ENCODE measurements at regions not wholly inside any gene's neighbourhood (a gene's known extent, or its start where the extent isn't known, plus 50 kb on each side); places are given as distances from the start of the nearest gene placed in this dataset.
A peak's percentile ranks its signal among the peaks of the same experiment; 100 is the strongest.

- no peak for DNase-seq
Observed at GRCh38 chr2:200725596-200725995, 86.1 kb upstream of the BZW1 start.

GRCh38 chr2:200728630-200729029 is 83.1 kb upstream of the BZW1 start:
- DNase-seq, result no peak

DNA sequence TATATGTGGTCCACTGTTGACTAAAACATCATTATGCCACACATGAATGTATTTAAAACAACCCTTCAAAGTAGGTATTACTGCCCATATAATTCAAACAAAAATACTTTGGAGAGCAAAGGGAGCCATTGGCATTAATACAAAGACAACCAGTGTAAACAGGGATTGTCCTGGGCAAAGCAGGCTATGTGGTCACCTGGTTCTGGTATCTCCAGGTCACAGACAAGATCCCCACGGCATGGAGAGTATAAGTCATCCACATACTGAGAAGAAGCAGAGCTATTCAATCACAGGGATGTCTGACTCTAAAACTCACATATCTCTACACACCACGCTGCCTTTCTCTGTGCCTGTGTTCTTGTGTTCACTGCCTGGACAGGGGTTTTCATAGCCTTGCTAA is 81.4 kb upstream of the BZW1 start:
- no peak for DNase-seq

DNA sequence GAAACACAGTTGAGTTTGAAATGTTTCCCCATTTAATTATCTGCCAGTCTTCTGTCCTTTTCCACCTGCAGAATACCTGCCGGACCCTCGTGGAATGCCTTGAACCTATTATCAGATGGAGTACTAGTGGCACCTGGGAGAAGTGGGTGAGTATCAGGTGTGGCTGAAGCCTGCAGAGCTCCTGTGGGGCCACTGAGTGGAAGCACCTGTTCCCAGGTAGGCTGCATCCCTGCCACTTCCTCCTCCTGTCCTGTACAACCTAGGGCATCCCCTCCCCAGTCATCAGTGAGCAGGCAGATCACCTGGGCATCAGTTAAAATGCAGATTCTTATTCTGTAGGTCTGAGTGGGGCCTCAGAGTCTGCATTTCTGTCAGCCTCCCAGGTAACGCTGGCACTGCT is 80.8 kb upstream of the BZW1 start:
- no peak for DNase-seq

GRCh38 chr2:200732866-200733265 is 78.8 kb upstream of the BZW1 start:
- DNase-seq, result no peak

DNA sequence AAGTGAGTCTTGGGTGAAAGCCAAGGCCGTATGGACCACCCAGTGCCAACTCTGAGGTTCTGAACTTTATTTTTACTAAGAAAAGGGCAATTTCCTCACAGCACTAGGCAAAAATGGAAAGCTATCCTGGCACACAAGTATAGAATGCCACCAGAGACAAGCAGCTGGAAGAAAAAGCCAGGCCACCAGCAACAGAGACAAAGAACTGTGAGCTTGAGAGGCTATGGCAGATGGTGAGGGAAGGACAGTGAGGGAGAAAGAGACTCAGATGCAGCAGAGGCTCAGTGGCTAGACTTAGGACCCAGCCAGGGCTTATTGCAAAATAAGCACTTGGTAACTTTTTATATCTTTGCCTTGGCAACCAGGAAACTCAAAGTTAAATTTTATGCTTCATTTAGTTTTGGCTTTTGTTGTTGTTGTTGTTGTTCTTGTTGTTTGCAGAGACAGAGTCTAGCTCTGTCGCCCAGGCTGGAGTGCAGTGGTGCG is 78.0 kb upstream of the BZW1 start:
- no peak for DNase-seq

- DNase-seq, result no peak
Observed at GRCh38 chr2:200735061-200735460, 76.6 kb upstream of the BZW1 start.

DNA sequence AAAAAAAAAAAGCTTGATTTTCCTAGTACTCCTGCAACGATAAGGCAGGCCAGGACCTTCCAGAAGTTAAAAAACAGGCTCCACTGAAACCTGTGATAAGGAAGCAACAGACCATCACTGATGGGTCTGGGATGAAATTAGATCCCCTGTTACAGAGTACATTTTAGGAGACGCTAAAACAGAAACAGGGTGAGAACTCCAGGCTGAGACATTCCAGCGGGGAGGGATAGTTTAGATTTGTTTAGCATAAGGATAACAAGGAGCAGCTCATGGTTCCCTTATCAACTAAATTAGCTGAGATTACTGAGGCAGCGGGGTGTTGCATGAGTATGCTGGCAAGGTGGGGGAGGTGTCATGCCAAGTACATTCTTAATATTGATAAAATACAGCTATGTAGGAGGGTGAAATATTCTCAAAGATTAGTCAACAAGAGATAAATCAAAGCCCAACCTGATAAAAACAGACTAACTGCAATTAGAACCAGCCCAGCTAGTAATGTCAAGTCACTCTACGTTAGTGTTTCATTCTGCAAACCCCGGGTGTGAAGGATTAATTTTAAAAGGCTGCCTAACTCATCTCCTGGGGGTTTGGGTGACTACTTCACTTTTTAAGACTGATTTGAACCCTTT is 75.0 kb upstream of the BZW1 start:
- DNase-seq, result no peak

GRCh38 chr2:200737585-200737984 is 74.1 kb upstream of the BZW1 start:
- DNase-seq, result no peak

GRCh38 chr2:200738590-200738989 is 73.1 kb upstream of the BZW1 start:
- DNase-seq, result no peak

DNA sequence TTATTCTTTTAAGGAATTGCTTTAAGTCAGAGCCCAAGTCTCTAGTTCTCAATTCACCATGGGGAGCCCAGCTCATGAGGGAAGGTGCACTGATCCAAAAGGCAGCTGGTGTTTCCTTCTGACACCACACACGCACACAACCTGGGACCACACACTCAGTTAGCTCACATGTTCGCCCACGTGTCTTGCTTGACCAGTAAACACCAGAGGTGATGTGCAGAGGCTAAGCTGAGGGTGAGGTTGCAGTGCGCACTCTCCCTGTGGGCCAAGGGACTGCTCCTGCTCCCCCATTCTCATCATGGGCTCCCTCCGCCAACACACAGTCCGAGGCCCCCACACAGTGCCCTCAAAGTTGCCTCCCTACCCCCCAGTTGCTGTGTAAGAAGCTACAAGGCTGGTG is 70.8 kb upstream of the BZW1 start:
- no peak for DNase-seq

- no peak for DNase-seq
Observed at GRCh38 chr2:200741468-200742202, 70.1 kb upstream of the BZW1 start.

DNA sequence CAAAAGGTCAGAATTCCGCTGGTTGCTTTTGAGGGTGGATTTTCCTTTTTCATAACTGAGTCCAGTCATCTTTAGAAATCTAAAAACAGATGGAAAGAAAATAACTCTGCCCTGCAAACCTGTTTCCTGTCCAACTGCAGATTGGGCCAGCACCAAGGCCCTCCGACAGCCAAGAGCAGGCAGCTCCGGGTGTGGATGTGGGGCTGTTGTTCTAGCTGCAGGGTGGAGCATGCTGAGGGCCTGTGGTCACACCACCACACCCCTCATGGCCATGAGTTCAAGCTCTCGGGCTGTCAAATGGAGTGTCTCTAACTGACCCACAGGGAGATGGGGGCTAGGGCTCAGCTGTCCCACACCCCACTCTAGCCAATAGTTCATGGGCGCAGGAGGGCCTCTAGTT is 69.3 kb upstream of the BZW1 start:
- peak; percentile 86 for DNase-seq

- DNase-seq, result peak; percentile 61
Observed at GRCh38 chr2:200743042-200743676, 68.6 kb upstream of the BZW1 start.

- peak; percentile 47 for DNase-seq
Observed at GRCh38 chr2:200744201-200744602, 67.5 kb upstream of the BZW1 start.

GRCh38 chr2:200746301-200746700 is 65.4 kb upstream of the BZW1 start:
- DNase-seq, result no peak

- no peak for DNase-seq
Observed at GRCh38 chr2:200747668-200748618, 63.8 kb upstream of the BZW1 start.

DNA sequence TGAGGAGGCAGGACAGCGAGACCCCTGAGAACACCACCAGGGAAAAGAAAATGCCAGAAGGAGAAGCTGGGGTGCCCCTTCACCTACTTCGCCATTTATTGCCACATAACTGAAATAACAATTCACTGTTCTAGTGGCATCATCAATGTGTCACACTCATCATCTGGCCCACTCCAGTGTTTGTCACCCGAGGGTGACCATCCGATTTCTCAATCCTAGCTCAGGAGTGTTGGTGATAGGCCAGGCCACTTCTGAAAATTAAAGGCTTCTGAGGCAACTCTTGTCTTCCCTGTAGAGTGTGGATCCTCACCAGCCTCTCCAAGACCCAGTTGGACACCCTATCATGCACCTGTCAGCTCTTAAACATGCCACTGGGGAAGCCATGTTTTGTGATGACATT is 62.9 kb upstream of the BZW1 start:
- no peak for DNase-seq

- no peak for DNase-seq
Observed at GRCh38 chr2:200749631-200750322, 61.9 kb upstream of the BZW1 start.

GRCh38 chr2:200750323-200750910 is 61.3 kb upstream of the BZW1 start:
- DNase-seq, result no peak

DNA sequence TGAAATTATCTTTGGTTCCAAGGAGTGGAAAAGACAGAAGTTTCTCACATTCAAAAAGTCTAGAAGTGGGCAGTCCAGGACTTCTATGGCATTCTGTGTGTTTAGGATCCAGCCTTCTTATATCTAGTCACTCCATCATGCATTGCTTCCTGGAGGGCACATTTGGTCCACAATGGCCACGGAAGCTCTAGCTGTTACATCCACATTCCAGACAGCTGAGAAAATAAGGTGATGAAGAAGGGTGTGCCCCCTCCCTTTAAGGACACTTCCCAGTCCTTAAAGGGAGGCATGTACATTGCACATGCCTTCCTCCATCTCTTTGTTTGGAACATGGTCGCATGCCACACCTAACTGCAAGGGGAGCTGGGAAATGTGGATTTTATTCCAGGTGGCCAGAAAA is 59.9 kb upstream of the BZW1 start:
- no peak for DNase-seq

GRCh38 chr2:200752332-200752731 is 59.4 kb upstream of the BZW1 start:
- no peak for DNase-seq

Measured in right hindlimb (tissue), 1 donor.